GM12865 (cell line): ENCODE measurements at regions not wholly inside any gene's neighbourhood (a gene's known extent, or its start where the extent isn't known, plus 50 kb on each side); places are given as distances from the start of the nearest gene placed in this dataset.

ENCODE experiments used
- DNase-seq: peaks from one replicate; pipeline ENCODE4 v3.0.0; 2010; ENCODE audit warnings: low read depth
- H3K4me3 ChIP-seq: 2 replicates; pipeline ENCODE4 v1.5.1; 2011; ENCODE audit warnings: mild to moderate bottlenecking, low read depth, low read length, control low read depth
- CTCF ChIP-seq: IDR thresholded peaks from 2 replicates; pipeline ENCODE4 v1.5.1; 2011; ENCODE audit warnings: low read length, control low read depth, low read depth, inconsistent platforms; ENCODE audit not compliant: insufficient read depth; ENCODE audit errors: missing control alignments

- TF ChIP-seq CTCF = no peak
- no peak overlapping the region for H3K4me3 ChIP-seq
- no peak for DNase-seq
Observed at GRCh38 chr12:38253778-38254177, 62.8 kb upstream of the ALG10B start.

GRCh38 chr12:38258411-38258810, 58.2 kb upstream of the ALG10B start:
- H3K4me3 ChIP-seq = no peak overlapping the region
- DNase-seq = no peak
- TF ChIP-seq CTCF = no peak
